ENCODE measurements at regions not wholly inside any gene's neighbourhood (a gene's known extent, or its start where the extent isn't known, plus 50 kb on each side); places are given as distances from the start of the nearest gene placed in this dataset.

- TF ChIP-seq EZH2 (IDR thresholded peaks at IDR 0.05; ENCODE audit: insufficient read depth, low read length) = no peak
- TF ChIP-seq, protein P1, sequence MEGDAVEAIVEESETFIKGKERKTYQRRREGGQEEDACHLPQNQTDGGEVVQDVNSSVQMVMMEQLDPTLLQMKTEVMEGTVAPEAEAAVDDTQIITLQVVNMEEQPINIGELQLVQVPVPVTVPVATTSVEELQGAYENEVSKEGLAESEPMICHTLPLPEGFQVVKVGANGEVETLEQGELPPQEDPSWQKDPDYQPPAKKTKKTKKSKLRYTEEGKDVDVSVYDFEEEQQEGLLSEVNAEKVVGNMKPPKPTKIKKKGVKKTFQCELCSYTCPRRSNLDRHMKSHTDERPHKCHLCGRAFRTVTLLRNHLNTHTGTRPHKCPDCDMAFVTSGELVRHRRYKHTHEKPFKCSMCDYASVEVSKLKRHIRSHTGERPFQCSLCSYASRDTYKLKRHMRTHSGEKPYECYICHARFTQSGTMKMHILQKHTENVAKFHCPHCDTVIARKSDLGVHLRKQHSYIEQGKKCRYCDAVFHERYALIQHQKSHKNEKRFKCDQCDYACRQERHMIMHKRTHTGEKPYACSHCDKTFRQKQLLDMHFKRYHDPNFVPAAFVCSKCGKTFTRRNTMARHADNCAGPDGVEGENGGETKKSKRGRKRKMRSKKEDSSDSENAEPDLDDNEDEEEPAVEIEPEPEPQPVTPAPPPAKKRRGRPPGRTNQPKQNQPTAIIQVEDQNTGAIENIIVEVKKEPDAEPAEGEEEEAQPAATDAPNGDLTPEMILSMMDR (IDR thresholded peaks at IDR 0.05; ENCODE audit: insufficient read depth, low read depth, low read length) = no peak
Observed at GRCh38 chr11:70546191-70546940, 148.0 kb downstream of the CTTN start.
